Hepatocyte (in vitro differentiated cells): ENCODE measurements at regions not wholly inside any gene's neighbourhood (a gene's known extent, or its start where the extent isn't known, plus 50 kb on each side); places are given as distances from the start of the nearest gene placed in this dataset.

Experiments
- DNase-seq: peaks from one replicate; pipeline ENCODE4 v3.0.0-alpha.2; 2016; ENCODE audit warnings: low spot score
- H2AFZ ChIP-seq: fragments of 200-600 bp; sonication (generic); 2 replicates; pipeline ENCODE4 v1.6.0; 2016; ENCODE audit warnings: antibody characterized with exemption, mild to moderate bottlenecking
- H3K27ac ChIP-seq: fragments of 200-600 bp; sonication (generic); 2 replicates; pipeline ENCODE4 v1.5.1; 2016; ENCODE audit warnings: mild to moderate bottlenecking
- H3K27me3 ChIP-seq: fragments of 200-600 bp; sonication (generic); 2 replicates; pipeline ENCODE4 v1.6.1; 2016
- H3K36me3 ChIP-seq: fragments of 200-600 bp; sonication (generic); replicated peaks from 2 replicates; pipeline ENCODE4 v1.5.1; 2016; ENCODE audit warnings: low read depth; ENCODE audit not compliant: insufficient read depth
- H3K4me1 ChIP-seq: fragments of 200-600 bp; sonication (generic); 2 replicates; pipeline ENCODE4 v1.5.1; 2016; ENCODE audit warnings: mild to moderate bottlenecking, moderate library complexity; ENCODE audit not compliant: insufficient read depth
- H3K4me2 ChIP-seq: fragments of 200-600 bp; sonication (generic); 2 replicates; pipeline ENCODE4 v1.6.0; 2016
- H3K4me3 ChIP-seq: fragments of 200-600 bp; sonication (generic); 2 replicates; pipeline ENCODE4 v1.5.1; 2016; ENCODE audit warnings: mild to moderate bottlenecking
- H3K79me2 ChIP-seq: fragments of 200-600 bp; sonication (generic); 2 replicates; pipeline ENCODE4 v1.6.0; 2017; ENCODE audit warnings: mild to moderate bottlenecking
- H3K9me2 ChIP-seq: fragments of 200-600 bp; sonication (generic); replicated peaks from 2 replicates; pipeline ENCODE4 v1.6.0; 2017; ENCODE audit warnings: mild to moderate bottlenecking; ENCODE audit not compliant: insufficient read depth
- H3K9me3 ChIP-seq: fragments of 200-600 bp; sonication (generic); 2 replicates; pipeline ENCODE4 v1.5.1; 2016; ENCODE audit warnings: low read depth, mild to moderate bottlenecking
- H4K20me1 ChIP-seq: fragments of 200-600 bp; sonication (generic); 2 replicates; pipeline ENCODE4 v1.6.0; 2016; ENCODE audit warnings: mild to moderate bottlenecking; ENCODE audit not compliant: insufficient read depth, poor library complexity, severe bottlenecking
- CTCF ChIP-seq: fragments of 200-600 bp; sonication (generic); IDR thresholded peaks from 2 replicates; pipeline ENCODE4 v1.5.1; 2016; ENCODE audit warnings: antibody characterized with exemption, mild to moderate bottlenecking; ENCODE audit not compliant: poor library complexity
- EZH2 ChIP-seq: fragments of 200-600 bp; sonication (generic); IDR thresholded peaks from 2 replicates; pipeline ENCODE4 v1.6.1; 2016; ENCODE audit warnings: antibody characterized with exemption, mild to moderate bottlenecking, borderline replicate concordance
- EZH2phosphoT487 ChIP-seq: fragments of 200-600 bp; sonication (generic); IDR thresholded peaks from one replicate; pipeline ENCODE4 v1.6.1; 2018; ENCODE audit warnings: antibody characterized with exemption, mild to moderate bottlenecking, low read depth, moderate library complexity; ENCODE audit not compliant: unreplicated experiment, severe bottlenecking
- WGBS: methylation state at CpG from one replicate; pipeline ENCODE4 v1.1.6; 2016; ENCODE audit warnings: low lambda C conversion rate; ENCODE audit errors: missing lambda C conversion rate; 5-methylcytosine and 5-hydroxymethylcytosine counted together

- DNase-seq = no peak
- Histone ChIP-seq H3K4me3 (no peak overlapping the region), H3K4me2 (peak overlapping the region; percentile 31), H3K9me3 (no peaks in the 10 kb centered on the region), H3K79me2 (no peaks in the 10 kb centered on the region), H3K9me2 (no peaks in the 10 kb centered on the region), H3K27ac (peak overlapping the region; percentile 18), H4K20me1 (no peaks in the 10 kb centered on the region), H3K4me1 (no peaks in the 10 kb centered on the region), H3K27me3 (peaks cover 3% of the 10 kb centered on the region), H2AFZ (peak overlapping the region; percentile 55), H3K36me3 (no peaks in the 10 kb centered on the region)
- WGBS = 46% methylated on average over 21 of the region's 21 CpGs
- TF ChIP-seq CTCF (no peak), EZH2 (no peak), EZH2phosphoT487 (no peak)
Observed at GRCh38 chr6:44542401-44543116, 155.1 kb downstream of the CDC5L start.

DNA sequence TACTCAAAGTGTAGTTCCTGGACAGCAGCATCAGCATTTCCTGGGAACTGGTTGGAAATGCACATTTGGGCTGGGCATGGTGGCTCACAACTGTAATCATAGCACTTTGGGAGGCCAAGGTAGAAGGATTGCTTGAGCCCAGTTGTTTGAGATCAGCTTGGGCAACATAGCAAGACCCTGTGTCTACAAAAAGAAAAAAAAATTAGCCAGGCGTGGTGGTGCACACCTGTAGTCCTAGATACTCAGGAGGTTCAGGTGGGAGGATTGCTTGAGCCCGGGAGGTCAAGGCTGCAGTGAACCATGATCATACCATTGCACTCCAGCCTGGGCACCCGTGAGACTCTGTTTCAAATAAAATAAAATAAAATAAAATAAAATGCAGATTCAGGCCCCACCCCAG, 156.2 kb downstream of the CDC5L start:
- TF ChIP-seq EZH2 = no peak
- no peak for TF ChIP-seq CTCF
- TF ChIP-seq EZH2phosphoT487 = no peak
- H3K27ac ChIP-seq = no peak overlapping the region
- H3K36me3 ChIP-seq = no peaks in the 10 kb centered on the region
- WGBS = 97% methylated on average over 3 of the region's 3 CpGs
- H3K9me3 ChIP-seq = no peaks in the 10 kb centered on the region
- H3K27me3 ChIP-seq = peaks cover 3% of the 10 kb centered on the region
- no peak overlapping the region for H3K4me2 ChIP-seq
- no peak overlapping the region for H3K4me3 ChIP-seq
- no peak overlapping the region for H2AFZ ChIP-seq
- no peaks in the 10 kb centered on the region for H4K20me1 ChIP-seq
- H3K4me1 ChIP-seq = no peaks in the 10 kb centered on the region
- H3K79me2 ChIP-seq = no peaks in the 10 kb centered on the region
- H3K9me2 ChIP-seq = no peaks in the 10 kb centered on the region
- DNase-seq = no peak

GRCh38 chr6:44545224-44545623, 157.7 kb downstream of the CDC5L start:
- no peaks in the 10 kb centered on the region for H3K79me2 ChIP-seq
- H3K4me3 ChIP-seq = no peak overlapping the region
- H3K4me1 ChIP-seq = no peaks in the 10 kb centered on the region
- H4K20me1 ChIP-seq = no peaks in the 10 kb centered on the region
- H3K9me2 ChIP-seq = no peaks in the 10 kb centered on the region
- H3K36me3 ChIP-seq = no peaks in the 10 kb centered on the region
- H3K4me2 ChIP-seq = no peak overlapping the region
- DNase-seq = no peak
- TF ChIP-seq EZH2phosphoT487 = no peak
- no peak for TF ChIP-seq EZH2
- no peak for TF ChIP-seq CTCF
- no peak overlapping the region for H2AFZ ChIP-seq
- H3K27me3 ChIP-seq = peaks cover 3% of the 10 kb centered on the region
- 91% methylated on average over 1 of the region's 1 CpG for WGBS
- H3K9me3 ChIP-seq = no peaks in the 10 kb centered on the region
- H3K27ac ChIP-seq = no peak overlapping the region
